Progenitor cell of endocrine pancreas (in vitro differentiated cells): ENCODE measurements at regions not wholly inside any gene's neighbourhood (a gene's known extent, or its start where the extent isn't known, plus 50 kb on each side); places are given as distances from the start of the nearest gene placed in this dataset.

Experiments used
- DNase-seq: peaks from one replicate; pipeline ENCODE4 v3.0.0; 2021; ENCODE audit warnings: low spot score; ENCODE audit not compliant: unreplicated experiment
- H3K27ac Mint-ChIP-seq: 2 replicates; pipeline ENCODE4 v1.8.0; 2021; ENCODE audit warnings: mild to moderate bottlenecking, moderate library complexity, mixed read lengths
- H3K27me3 Mint-ChIP-seq: 2 replicates; pipeline ENCODE4 v1.8.0; 2021; ENCODE audit warnings: mixed read lengths
- H3K36me3 Mint-ChIP-seq: 2 replicates; pipeline ENCODE4 v1.8.0; 2022; ENCODE audit warnings: mixed read lengths; ENCODE audit not compliant: insufficient read depth
- H3K4me1 Mint-ChIP-seq: 2 replicates; pipeline ENCODE4 v1.8.0; 2021; ENCODE audit warnings: low read depth, mixed read lengths
- H3K4me3 Mint-ChIP-seq: 2 replicates; pipeline ENCODE4 v1.8.0; 2021; ENCODE audit warnings: low read depth, mild to moderate bottlenecking, moderate library complexity, mixed read lengths
- H3K9me3 Mint-ChIP-seq: 2 replicates; pipeline ENCODE4 v1.8.0; 2021; ENCODE audit warnings: low read depth, mixed read lengths
- TF ChIP-seq, protein P1 (sequence below): fragments of 200-600 bp; sonication (generic); IDR thresholded peaks from one replicate; pipeline ENCODE4 v1.5.0; 2021; ENCODE audit warnings: antibody characterized with exemption, mild to moderate bottlenecking; ENCODE audit not compliant: unreplicated experiment

GRCh38 chr11:15579287-15580001 lies 464.7 kb downstream of the INSC start:
- Mint-ChIP-seq H3K9me3 (no peaks in the 10 kb centered on the region), H3K27ac (no peak overlapping the region), H3K27me3 (peaks cover 16% of the 10 kb centered on the region), H3K4me1 (peaks cover 6% of the 10 kb centered on the region), H3K4me3 (no peak overlapping the region), H3K36me3 (no peaks in the 10 kb centered on the region)
- no peak for DNase-seq
- TF ChIP-seq, protein P1, sequence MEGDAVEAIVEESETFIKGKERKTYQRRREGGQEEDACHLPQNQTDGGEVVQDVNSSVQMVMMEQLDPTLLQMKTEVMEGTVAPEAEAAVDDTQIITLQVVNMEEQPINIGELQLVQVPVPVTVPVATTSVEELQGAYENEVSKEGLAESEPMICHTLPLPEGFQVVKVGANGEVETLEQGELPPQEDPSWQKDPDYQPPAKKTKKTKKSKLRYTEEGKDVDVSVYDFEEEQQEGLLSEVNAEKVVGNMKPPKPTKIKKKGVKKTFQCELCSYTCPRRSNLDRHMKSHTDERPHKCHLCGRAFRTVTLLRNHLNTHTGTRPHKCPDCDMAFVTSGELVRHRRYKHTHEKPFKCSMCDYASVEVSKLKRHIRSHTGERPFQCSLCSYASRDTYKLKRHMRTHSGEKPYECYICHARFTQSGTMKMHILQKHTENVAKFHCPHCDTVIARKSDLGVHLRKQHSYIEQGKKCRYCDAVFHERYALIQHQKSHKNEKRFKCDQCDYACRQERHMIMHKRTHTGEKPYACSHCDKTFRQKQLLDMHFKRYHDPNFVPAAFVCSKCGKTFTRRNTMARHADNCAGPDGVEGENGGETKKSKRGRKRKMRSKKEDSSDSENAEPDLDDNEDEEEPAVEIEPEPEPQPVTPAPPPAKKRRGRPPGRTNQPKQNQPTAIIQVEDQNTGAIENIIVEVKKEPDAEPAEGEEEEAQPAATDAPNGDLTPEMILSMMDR, result no peak

GRCh38 chr11:15580056-15580774 lies 465.5 kb downstream of the INSC start:
- Mint-ChIP-seq H3K27ac (no peak overlapping the region), H3K4me1 (peaks cover 4% of the 10 kb centered on the region), H3K4me3 (no peak overlapping the region), H3K9me3 (no peaks in the 10 kb centered on the region), H3K27me3 (peaks cover 10% of the 10 kb centered on the region), H3K36me3 (no peaks in the 10 kb centered on the region)
- TF ChIP-seq, protein P1, result no peak
- no peak for DNase-seq

- peaks cover 8% of the 10 kb centered on the region for H3K4me1 Mint-ChIP-seq
- peaks cover 10% of the 10 kb centered on the region for H3K27me3 Mint-ChIP-seq
- H3K27ac Mint-ChIP-seq, result no peak overlapping the region
- H3K36me3 Mint-ChIP-seq, result no peaks in the 10 kb centered on the region
- DNase-seq, result no peak
- no peaks in the 10 kb centered on the region for H3K9me3 Mint-ChIP-seq
- TF ChIP-seq, protein P1, result no peak
- no peak overlapping the region for H3K4me3 Mint-ChIP-seq
Observed at GRCh38 chr11:15580775-15581095, 466.0 kb downstream of the INSC start.

DNA sequence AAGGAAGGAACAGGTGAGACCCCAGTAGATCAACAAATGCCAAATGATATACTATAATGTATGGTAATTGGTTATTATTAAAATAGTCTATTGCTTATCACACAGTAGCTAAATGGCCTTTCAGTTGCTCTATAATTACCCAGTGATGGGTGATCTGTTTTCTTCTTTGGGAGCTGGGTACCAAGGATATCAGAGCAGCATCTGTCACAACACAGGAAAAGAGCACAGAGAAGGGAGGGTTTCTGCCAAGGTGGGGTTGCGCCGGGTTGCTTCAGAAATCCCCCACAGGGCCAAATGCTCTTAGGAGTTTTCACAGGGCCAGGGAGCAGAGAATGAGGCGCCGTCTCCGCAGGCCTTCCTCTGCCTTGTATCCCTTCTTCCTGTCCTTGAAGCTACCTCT lies 469.4 kb downstream of the INSC start:
- H3K9me3 Mint-ChIP-seq, result peaks cover 3% of the 10 kb centered on the region
- H3K36me3 Mint-ChIP-seq, result no peaks in the 10 kb centered on the region
- no peak overlapping the region for H3K4me3 Mint-ChIP-seq

GRCh38 chr11:15585602-15586331 lies 471.0 kb downstream of the INSC start:
- no peak overlapping the region for H3K27ac Mint-ChIP-seq
- H3K9me3 Mint-ChIP-seq, result peaks cover 3% of the 10 kb centered on the region
- no peak for DNase-seq
- no peaks in the 10 kb centered on the region for H3K36me3 Mint-ChIP-seq
- TF ChIP-seq, protein P1, result no peak
- H3K4me1 Mint-ChIP-seq, result peaks cover 10% of the 10 kb centered on the region
- H3K4me3 Mint-ChIP-seq, result no peak overlapping the region
- H3K27me3 Mint-ChIP-seq, result peaks cover 7% of the 10 kb centered on the region

More for the DNA sequence above, 469.4 kb downstream of the INSC start:
- H3K27ac Mint-ChIP-seq, result no peak overlapping the region
- H3K27me3 Mint-ChIP-seq, result peaks cover 7% of the 10 kb centered on the region
- no peak for DNase-seq
- TF ChIP-seq, protein P1, result no peak
- H3K4me1 Mint-ChIP-seq, result peaks cover 14% of the 10 kb centered on the region
